ENCODE measurements at regions not wholly inside any gene's neighbourhood (a gene's known extent, or its start where the extent isn't known, plus 50 kb on each side); places are given as distances from the start of the nearest gene placed in this dataset.

DNA sequence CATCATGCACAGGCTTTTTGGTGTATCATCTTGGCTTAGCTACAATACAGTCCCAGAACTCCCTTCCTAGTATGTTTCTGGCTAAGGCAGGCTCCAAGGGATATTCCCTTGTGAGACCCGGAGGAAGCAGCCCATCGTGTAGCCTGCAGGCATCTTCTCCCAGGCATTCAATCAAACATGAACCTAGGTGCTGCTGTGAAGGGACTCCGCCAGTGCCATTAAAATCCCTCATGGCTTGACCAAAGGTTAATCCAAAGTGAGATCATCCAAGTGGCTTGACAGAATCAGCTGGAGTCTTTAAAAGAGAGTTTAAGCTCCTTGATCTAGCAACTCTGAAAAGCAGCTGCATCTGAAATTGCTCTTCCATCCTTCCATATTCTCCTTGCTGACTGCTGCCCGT lies 333.9 kb downstream of the DIRAS2 start:
- no peak for DNase-seq (ENCODE audit: low spot score)

GRCh38 chr9:90309809-90310520 lies 332.7 kb downstream of the DIRAS2 start:
- DNase-seq (ENCODE audit: low spot score) = no peak

- no peak for DNase-seq (ENCODE audit: low spot score)
These were observed 332.1 kb downstream of the DIRAS2 start for GRCh38 chr9:90310521-90310876.

DNA sequence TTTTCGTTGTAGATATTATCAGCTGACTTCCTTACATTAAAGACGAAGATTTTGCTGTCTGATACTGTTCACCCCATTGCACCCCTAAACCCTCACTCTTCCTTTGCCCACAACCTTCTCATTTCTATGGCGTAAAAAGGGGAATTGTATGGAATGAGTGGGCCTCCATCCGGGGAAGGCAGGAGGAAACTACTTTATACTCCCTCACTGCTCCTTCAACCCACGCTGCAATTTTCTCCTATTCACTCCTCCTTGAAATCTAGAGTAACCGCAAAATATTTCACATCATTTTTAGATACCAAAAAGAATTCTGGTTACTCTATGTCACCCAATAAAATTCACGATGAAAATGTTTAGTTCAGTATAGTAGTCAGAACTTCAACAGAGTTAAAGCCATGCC lies 330.8 kb downstream of the DIRAS2 start:
- no peak for DNase-seq (ENCODE audit: low spot score)

DNA sequence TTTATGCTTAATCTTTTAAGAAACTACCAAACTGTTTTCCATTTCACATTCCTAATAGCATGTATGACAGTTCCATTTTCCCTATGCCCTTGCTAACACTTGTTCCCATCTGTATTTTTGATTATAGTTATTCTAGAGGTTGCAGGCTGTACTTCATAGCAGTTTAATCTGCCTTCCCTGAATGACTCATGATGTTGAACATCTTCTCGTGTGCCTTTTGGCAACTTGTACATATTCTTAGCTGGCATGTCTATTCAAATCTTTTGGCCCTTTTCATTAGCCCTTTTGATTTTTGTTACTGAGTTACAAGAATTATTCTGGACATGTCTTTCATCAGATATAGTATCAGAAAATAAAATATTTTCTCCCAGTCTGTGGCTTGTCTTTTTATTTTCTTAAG lies 320.3 kb downstream of the DIRAS2 start:
- no peak for DNase-seq (ENCODE audit: low spot score)

DNA sequence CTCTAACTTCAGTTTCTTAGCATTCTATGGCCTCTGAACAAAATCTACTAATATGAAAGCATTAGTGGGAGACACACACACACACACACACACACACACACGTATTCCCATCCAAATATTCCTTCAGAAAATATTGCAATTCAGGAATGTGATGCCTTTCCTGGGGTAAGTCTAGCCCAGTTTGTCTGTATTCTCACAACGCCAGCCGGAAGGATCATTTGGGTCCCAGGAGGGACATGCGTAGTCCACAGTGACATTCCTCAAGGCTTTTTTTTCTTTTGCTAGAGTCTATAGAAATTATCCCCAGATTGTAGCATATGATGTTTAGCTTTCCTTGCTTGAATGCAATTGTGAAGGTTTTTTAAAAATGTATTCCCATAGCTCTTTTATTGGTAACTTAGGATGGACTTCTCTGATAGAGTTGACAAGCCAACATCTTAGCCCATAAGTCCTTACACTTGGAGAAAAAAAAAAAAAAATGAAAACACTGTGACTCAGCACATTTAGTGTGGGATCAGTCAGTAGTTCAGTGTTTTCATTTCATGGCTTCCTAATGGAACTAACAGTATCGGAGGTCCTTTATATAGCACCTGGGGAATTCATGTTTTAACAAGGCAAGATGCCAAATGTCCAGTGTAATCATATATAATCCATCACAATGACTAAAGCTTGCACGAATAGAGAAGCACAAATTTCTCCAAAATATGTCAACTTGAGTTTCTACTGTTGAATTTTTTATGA lies 316.5 kb downstream of the DIRAS2 start:
- no peak for DNase-seq (ENCODE audit: low spot score)

- DNase-seq (ENCODE audit: low spot score) = no peak
These were observed 312.4 kb downstream of the DIRAS2 start for GRCh38 chr9:90330231-90330630.

DNA sequence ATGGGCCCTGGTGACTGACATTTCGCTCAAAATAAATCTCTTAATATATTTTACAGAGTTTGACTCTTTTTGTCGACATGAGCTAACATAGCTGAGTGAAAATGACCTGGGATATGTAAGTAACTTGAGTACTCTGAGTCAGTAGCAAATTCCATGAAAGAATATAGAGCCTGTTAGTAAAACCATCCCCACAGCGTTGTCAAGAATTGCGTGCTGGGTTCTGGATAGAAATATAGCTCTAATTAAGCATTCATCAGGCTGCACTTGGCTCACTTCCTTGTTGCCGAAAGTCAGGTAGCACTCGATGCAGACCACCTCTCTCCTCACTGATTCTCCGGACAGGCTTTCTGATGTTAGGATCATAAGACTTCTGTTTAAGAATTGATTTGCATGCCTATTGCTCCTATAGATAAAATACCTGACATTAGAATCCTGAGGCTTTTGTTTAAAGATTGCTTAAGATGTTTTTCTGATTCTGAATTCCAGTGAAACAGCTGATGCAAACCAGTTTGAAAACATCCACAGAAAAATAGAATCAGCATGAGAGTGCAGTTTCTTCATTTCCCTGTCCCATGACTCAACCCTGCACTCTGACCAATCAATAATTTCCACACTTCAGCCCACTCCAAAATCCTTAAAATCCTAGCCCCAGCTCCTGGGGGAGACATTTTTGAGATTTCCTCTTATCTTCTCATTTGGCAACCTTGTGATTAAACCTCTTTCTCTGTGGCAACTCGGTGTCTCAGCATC lies 310.6 kb downstream of the DIRAS2 start:
- DNase-seq (ENCODE audit: low spot score) = no peak

GRCh38 chr9:90333226-90333625 lies 309.4 kb downstream of the DIRAS2 start:
- DNase-seq (ENCODE audit: low spot score) = no peak

DNA sequence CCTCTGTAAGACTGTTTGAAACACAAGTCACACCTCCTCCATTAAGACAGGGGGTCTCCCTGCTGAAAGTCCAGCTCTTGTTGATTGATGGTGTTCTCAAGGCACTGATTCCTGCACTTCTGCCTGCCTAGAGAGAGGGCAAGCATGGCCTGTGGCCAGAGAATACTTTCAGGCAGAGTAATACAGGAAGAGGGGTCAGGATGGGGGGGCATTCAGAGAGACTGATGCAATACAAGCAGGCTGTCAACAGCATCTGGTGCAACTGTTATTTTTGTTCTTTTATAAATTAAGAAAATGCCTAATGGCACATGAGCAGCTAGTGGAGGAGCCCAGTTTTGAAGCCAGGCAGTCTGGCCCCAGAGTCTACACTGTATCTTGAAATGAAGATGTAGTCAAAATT lies 302.2 kb downstream of the DIRAS2 start:
- DNase-seq (ENCODE audit: low spot score) = no peak

DNA sequence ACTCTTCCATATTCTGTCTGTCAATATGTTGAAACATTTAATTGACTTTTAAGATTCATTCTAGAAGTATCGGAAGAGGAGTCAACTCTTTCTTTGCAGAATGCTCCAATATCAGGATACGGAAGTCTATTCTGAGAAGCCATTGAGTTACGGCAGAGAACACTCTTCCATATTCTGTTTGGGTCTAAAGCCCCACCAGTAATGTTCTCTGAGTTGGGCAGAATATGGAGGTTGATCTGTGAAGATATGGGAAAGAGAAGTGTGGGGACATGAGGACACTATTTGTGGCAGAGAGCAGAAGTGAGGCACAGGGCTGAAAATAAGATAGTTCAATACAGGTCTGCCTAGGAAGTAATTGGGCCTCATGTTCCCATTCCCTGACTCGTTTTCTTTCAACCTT lies 300.0 kb downstream of the DIRAS2 start:
- DNase-seq (ENCODE audit: low spot score) = no peak

GRCh38 chr9:90343366-90343765 lies 299.3 kb downstream of the DIRAS2 start:
- DNase-seq (ENCODE audit: low spot score) = no peak

GRCh38 chr9:90343991-90344390 lies 298.6 kb downstream of the DIRAS2 start:
- DNase-seq (ENCODE audit: low spot score) = no peak

GRCh38 chr9:90365666-90366065 lies 277.0 kb downstream of the DIRAS2 start:
- DNase-seq (ENCODE audit: low spot score) = no peak

DNA sequence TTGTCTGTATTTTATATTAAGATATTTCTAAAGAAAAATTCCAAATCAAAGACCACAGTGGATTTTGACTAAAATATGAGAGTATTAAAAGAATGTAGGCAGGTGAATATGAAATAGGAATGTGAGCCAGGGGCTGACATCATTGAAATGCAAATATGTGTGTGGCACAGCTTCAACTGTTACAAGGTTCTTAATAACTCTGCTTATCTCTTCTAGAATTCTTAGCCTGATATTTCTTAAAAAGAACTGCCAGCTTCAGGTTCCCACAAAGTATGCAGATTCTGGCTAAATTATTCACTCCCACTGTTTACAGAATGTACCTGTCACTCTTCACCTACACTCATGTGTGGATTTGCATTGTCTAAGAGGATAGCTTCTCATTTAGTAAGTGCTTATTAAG lies 274.4 kb downstream of the DIRAS2 start:
- DNase-seq (ENCODE audit: low spot score) = no peak

DNA sequence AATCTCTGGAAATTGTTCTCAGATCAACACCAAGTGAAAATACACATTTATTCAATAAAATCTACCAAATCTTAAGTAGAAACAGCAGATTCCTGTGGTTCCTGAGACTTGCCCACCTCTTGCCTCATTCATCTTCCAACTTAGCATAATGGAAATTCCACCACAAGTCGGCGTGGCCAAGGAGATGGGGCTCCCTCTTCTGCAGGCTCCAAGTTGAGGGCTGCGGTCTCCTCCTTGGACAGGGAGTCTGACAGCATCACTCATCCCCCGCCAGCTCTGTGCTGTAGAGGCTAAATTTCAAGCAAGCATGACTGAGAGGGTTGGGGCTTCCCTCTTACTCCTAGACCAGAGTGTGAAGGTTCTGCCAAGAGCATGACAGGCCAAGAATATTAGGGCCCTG lies 273.7 kb downstream of the DIRAS2 start:
- DNase-seq (ENCODE audit: low spot score) = no peak

DNA sequence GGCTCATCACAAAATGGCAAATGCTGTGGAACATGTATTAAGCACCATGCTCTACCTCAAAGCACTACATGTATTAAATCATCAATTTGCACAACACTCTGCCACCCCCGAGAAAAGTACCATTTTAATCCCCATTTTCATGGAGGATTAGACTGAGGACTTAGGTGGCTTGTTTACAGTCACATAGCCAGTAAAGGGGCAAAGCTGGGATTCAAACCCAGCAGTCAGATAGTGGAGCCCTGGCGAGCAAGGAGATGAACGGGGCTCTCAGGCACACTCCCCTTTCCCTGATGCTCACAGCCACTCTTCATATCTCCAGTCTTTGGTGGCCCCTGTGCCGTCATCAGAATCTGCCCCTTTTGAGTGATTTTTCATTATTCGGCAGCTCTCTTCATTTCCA lies 262.9 kb downstream of the DIRAS2 start:
- no peak for DNase-seq (ENCODE audit: low spot score)

DNA sequence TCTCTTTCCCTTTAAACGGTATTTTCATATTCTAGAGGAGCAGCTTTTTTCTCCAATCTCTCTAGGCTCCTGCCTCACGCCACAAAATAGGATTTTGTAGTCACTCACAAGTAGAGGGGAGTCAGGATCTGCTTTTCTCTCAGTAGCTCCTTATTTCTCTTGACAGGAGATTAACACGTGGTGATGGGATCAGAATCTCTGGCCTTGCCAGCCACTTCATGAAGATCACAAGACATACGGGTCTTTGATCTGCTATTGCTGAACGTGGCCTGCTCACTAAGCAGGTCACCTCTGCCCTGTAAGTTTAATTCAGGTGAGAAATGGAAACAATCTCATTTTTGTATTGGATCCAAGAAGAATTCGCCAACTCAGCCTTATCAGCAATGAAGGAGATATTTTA lies 257.5 kb downstream of the DIRAS2 start:
- DNase-seq (ENCODE audit: low spot score) = no peak

GRCh38 chr9:90393365-90394152 lies 249.1 kb downstream of the DIRAS2 start:
- DNase-seq (ENCODE audit: low spot score) = no peak

DNA sequence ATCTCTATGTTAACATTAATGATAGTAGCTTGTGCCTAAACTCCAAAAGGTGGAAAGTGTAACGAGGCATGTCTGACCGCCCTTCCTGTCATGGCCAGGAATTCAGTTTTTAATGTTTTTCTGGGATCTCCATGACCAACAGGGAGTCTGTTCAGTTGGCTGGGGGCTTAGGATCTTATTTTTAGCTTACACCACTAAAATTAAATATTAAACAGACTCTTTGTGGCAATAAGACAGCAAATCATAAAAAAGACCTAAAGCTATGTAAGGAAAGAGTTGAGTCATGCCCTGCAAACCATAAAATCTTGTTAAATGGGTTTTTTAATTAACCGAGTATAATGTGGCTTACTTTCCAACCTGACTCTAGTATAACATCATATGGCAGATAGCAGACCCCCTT lies 247.8 kb downstream of the DIRAS2 start:
- no peak for DNase-seq (ENCODE audit: low spot score)

GRCh38 chr9:90400091-90400490 lies 242.5 kb downstream of the DIRAS2 start:
- DNase-seq (ENCODE audit: low spot score) = no peak

- no peak for DNase-seq (ENCODE audit: low spot score)
These were observed 234.0 kb downstream of the DIRAS2 start for GRCh38 chr9:90408659-90409058.

All from D341Med (cell line).